ENCODE measurements at regions not wholly inside any gene's neighbourhood (a gene's known extent, or its start where the extent isn't known, plus 50 kb on each side); places are given as distances from the start of the nearest gene placed in this dataset.

GRCh38 chr3:94961423-94962100 lies 898.7 kb downstream of the NSUN3 start:
- Histone ChIP-seq H3K27ac (ENCODE audit: low read depth in 2 of 2, low read length in 2 of 2) (no peak overlapping the region), H3K4me1 (ENCODE audit: control insufficient read depth in 2 of 2, insufficient read depth in 2 of 2, low read length in 2 of 2) (no peaks in the 10 kb centered on the region), H3K4me3 (ENCODE audit: low read length in 2 of 2) (no peak overlapping the region), H3K27me3 (ENCODE audit: control insufficient read depth in 2 of 2, insufficient read depth in 2 of 2, low read length in 2 of 2) (no peaks in the 10 kb centered on the region), H3K9me3 (ENCODE audit: control insufficient read depth in 2 of 2, low read length in 2 of 2) (no peaks in the 10 kb centered on the region), H3K9ac (ENCODE audit: low read depth in 1 of 2, low read length in 2 of 2) (no peak overlapping the region), H3K36me3 (ENCODE audit: control insufficient read depth in 2 of 2, insufficient read depth in 2 of 2, low read length in 2 of 2) (no peaks in the 10 kb centered on the region)

GRCh38 chr3:94965867-94966475 lies 903.1 kb downstream of the NSUN3 start:
- H3K27ac ChIP-seq (ENCODE audit: low read depth in 2 of 2, low read length in 2 of 2), result no peak overlapping the region
- no peaks in the 10 kb centered on the region for H3K36me3 ChIP-seq (ENCODE audit: control insufficient read depth in 2 of 2, insufficient read depth in 2 of 2, low read length in 2 of 2)
- H3K4me3 ChIP-seq (ENCODE audit: low read length in 2 of 2), result no peak overlapping the region
- H3K9ac ChIP-seq (ENCODE audit: low read depth in 1 of 2, low read length in 2 of 2), result no peak overlapping the region
- H3K9me3 ChIP-seq (ENCODE audit: control insufficient read depth in 2 of 2, low read length in 2 of 2), result no peaks in the 10 kb centered on the region
- no peaks in the 10 kb centered on the region for H3K27me3 ChIP-seq (ENCODE audit: control insufficient read depth in 2 of 2, insufficient read depth in 2 of 2, low read length in 2 of 2)
- no peaks in the 10 kb centered on the region for H3K4me1 ChIP-seq (ENCODE audit: control insufficient read depth in 2 of 2, insufficient read depth in 2 of 2, low read length in 2 of 2)

DNA sequence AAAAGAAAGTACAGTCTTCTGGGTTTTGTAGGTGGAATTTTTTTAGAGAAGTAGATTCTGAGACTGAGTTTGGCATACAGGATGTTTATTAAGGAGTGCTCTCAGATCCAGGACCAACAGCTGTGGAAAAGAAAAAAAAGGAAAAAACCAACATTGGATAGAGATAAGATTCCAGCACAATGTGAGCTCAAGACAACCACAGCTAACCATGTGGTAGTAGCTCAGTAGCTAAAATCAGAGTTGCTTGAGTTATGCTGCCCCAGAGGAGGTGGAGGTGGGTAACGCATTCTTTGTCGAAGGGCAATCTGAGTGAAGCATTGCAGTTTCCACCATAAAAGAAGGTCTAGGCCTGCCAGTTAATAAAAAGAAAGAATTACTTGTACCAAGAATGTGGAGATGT lies 904.3 kb downstream of the NSUN3 start:
- no peak overlapping the region for H3K9ac ChIP-seq (ENCODE audit: low read depth in 1 of 2, low read length in 2 of 2)
- no peaks in the 10 kb centered on the region for H3K9me3 ChIP-seq (ENCODE audit: control insufficient read depth in 2 of 2, low read length in 2 of 2)
- H3K27me3 ChIP-seq (ENCODE audit: control insufficient read depth in 2 of 2, insufficient read depth in 2 of 2, low read length in 2 of 2), result no peaks in the 10 kb centered on the region
- no peak overlapping the region for H3K4me3 ChIP-seq (ENCODE audit: low read length in 2 of 2)
- H3K36me3 ChIP-seq (ENCODE audit: control insufficient read depth in 2 of 2, insufficient read depth in 2 of 2, low read length in 2 of 2), result no peaks in the 10 kb centered on the region
- H3K27ac ChIP-seq (ENCODE audit: low read depth in 2 of 2, low read length in 2 of 2), result no peak overlapping the region
- no peaks in the 10 kb centered on the region for H3K4me1 ChIP-seq (ENCODE audit: control insufficient read depth in 2 of 2, insufficient read depth in 2 of 2, low read length in 2 of 2)

DNA sequence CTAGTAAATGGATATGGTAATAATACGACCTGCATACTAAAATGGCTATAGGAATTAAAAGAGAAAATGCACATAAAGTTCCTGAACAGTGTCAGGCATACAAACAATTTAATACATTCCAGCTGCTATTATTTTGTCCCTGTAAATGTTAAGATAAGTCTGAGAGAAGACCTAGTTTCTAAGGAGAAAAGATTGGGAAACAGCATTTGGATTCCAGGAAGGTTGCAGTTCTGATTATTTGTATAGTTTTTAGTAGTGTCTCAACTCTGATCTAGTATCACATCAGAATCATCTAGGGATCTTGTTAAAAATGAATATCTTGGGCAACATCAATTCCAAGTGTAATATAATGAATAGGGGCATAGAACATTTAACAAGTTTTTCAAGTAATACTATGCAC lies 905.7 kb downstream of the NSUN3 start:
- no peaks in the 10 kb centered on the region for H3K4me1 ChIP-seq (ENCODE audit: control insufficient read depth in 2 of 2, insufficient read depth in 2 of 2, low read length in 2 of 2)
- no peak overlapping the region for H3K9ac ChIP-seq (ENCODE audit: low read depth in 1 of 2, low read length in 2 of 2)
- no peaks in the 10 kb centered on the region for H3K27me3 ChIP-seq (ENCODE audit: control insufficient read depth in 2 of 2, insufficient read depth in 2 of 2, low read length in 2 of 2)
- H3K9me3 ChIP-seq (ENCODE audit: control insufficient read depth in 2 of 2, low read length in 2 of 2), result no peaks in the 10 kb centered on the region
- no peaks in the 10 kb centered on the region for H3K36me3 ChIP-seq (ENCODE audit: control insufficient read depth in 2 of 2, insufficient read depth in 2 of 2, low read length in 2 of 2)
- no peak overlapping the region for H3K27ac ChIP-seq (ENCODE audit: low read depth in 2 of 2, low read length in 2 of 2)
- H3K4me3 ChIP-seq (ENCODE audit: low read length in 2 of 2), result no peak overlapping the region

- Histone ChIP-seq H3K9me3 (ENCODE audit: control insufficient read depth in 2 of 2, low read length in 2 of 2) (no peaks in the 10 kb centered on the region), H3K4me1 (ENCODE audit: control insufficient read depth in 2 of 2, insufficient read depth in 2 of 2, low read length in 2 of 2) (no peaks in the 10 kb centered on the region), H3K4me3 (ENCODE audit: low read length in 2 of 2) (no peak overlapping the region), H3K9ac (ENCODE audit: low read depth in 1 of 2, low read length in 2 of 2) (no peak overlapping the region), H3K27ac (ENCODE audit: low read depth in 2 of 2, low read length in 2 of 2) (no peak overlapping the region), H3K36me3 (ENCODE audit: control insufficient read depth in 2 of 2, insufficient read depth in 2 of 2, low read length in 2 of 2) (no peaks in the 10 kb centered on the region), H3K27me3 (ENCODE audit: control insufficient read depth in 2 of 2, insufficient read depth in 2 of 2, low read length in 2 of 2) (no peaks in the 10 kb centered on the region)
These were observed 909.2 kb downstream of the NSUN3 start for GRCh38 chr3:94972066-94972465.

GRCh38 chr3:94978084-94978483 lies 915.2 kb downstream of the NSUN3 start:
- Histone ChIP-seq H3K4me1 (ENCODE audit: control insufficient read depth in 2 of 2, insufficient read depth in 2 of 2, low read length in 2 of 2) (no peaks in the 10 kb centered on the region), H3K27ac (ENCODE audit: low read depth in 2 of 2, low read length in 2 of 2) (no peak overlapping the region), H3K4me3 (ENCODE audit: low read length in 2 of 2) (no peak overlapping the region), H3K27me3 (ENCODE audit: control insufficient read depth in 2 of 2, insufficient read depth in 2 of 2, low read length in 2 of 2) (no peaks in the 10 kb centered on the region), H3K9me3 (ENCODE audit: control insufficient read depth in 2 of 2, low read length in 2 of 2) (no peaks in the 10 kb centered on the region), H3K36me3 (ENCODE audit: control insufficient read depth in 2 of 2, insufficient read depth in 2 of 2, low read length in 2 of 2) (no peaks in the 10 kb centered on the region), H3K9ac (ENCODE audit: low read depth in 1 of 2, low read length in 2 of 2) (no peak overlapping the region)

DNA sequence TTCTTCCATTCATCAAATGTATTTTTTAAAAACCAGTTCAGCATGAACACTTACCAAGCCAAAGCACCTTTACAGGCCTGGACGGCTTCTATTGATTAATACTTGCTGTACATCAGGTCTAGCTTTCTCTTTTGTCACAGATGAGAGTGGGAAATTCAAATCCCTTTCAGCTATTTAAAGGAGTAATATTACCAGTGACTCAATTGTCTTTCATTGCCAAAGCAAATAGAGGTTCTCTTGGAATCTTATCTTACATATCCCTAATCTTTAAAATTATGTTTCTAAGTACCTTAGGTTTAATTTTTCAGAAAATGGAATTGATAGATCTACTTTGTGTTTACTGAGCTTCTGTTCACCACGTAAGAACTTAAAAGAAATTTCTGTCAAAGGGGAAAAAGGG lies 922.9 kb downstream of the NSUN3 start:
- Histone ChIP-seq H3K27me3 (ENCODE audit: control insufficient read depth in 2 of 2, insufficient read depth in 2 of 2, low read length in 2 of 2) (no peaks in the 10 kb centered on the region), H3K27ac (ENCODE audit: low read depth in 2 of 2, low read length in 2 of 2) (no peak overlapping the region), H3K36me3 (ENCODE audit: control insufficient read depth in 2 of 2, insufficient read depth in 2 of 2, low read length in 2 of 2) (no peaks in the 10 kb centered on the region), H3K4me1 (ENCODE audit: control insufficient read depth in 2 of 2, insufficient read depth in 2 of 2, low read length in 2 of 2) (no peaks in the 10 kb centered on the region), H3K9ac (ENCODE audit: low read depth in 1 of 2, low read length in 2 of 2) (no peak overlapping the region), H3K4me3 (ENCODE audit: low read length in 2 of 2) (no peak overlapping the region), H3K9me3 (ENCODE audit: control insufficient read depth in 2 of 2, low read length in 2 of 2) (no peaks in the 10 kb centered on the region)

- Histone ChIP-seq H3K4me3 (ENCODE audit: low read length in 2 of 2) (no peak overlapping the region), H3K27ac (ENCODE audit: low read depth in 2 of 2, low read length in 2 of 2) (no peak overlapping the region), H3K9ac (ENCODE audit: low read depth in 1 of 2, low read length in 2 of 2) (no peak overlapping the region), H3K9me3 (ENCODE audit: control insufficient read depth in 2 of 2, low read length in 2 of 2) (no peaks in the 10 kb centered on the region), H3K36me3 (ENCODE audit: control insufficient read depth in 2 of 2, insufficient read depth in 2 of 2, low read length in 2 of 2) (no peaks in the 10 kb centered on the region), H3K4me1 (ENCODE audit: control insufficient read depth in 2 of 2, insufficient read depth in 2 of 2, low read length in 2 of 2) (no peaks in the 10 kb centered on the region), H3K27me3 (ENCODE audit: control insufficient read depth in 2 of 2, insufficient read depth in 2 of 2, low read length in 2 of 2) (no peaks in the 10 kb centered on the region)
These were observed 928.3 kb downstream of the NSUN3 start for GRCh38 chr3:94990952-94991705.

DNA sequence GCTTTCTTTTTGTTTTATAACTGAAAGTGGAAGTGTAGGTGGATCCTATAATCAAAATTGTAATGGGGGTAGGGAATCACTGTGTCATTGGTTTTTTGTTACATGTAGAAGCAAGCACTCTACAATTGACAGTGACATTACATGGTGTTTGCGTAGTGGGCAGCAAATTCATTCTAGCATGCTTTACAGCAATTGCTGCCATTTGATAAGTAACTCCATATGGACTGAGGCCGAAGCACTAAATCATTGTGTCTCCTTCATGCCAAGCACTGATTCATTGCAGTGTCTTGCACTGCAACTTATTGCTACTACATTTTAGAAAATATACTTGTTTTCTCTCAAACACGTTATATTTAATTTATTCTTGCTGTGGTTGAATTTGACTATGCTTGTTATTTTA lies 933.9 kb downstream of the NSUN3 start:
- no peaks in the 10 kb centered on the region for H3K4me1 ChIP-seq (ENCODE audit: control insufficient read depth in 2 of 2, insufficient read depth in 2 of 2, low read length in 2 of 2)
- H3K27ac ChIP-seq (ENCODE audit: low read depth in 2 of 2, low read length in 2 of 2), result no peak overlapping the region
- H3K9me3 ChIP-seq (ENCODE audit: control insufficient read depth in 2 of 2, low read length in 2 of 2), result no peaks in the 10 kb centered on the region
- no peak overlapping the region for H3K9ac ChIP-seq (ENCODE audit: low read depth in 1 of 2, low read length in 2 of 2)
- H3K36me3 ChIP-seq (ENCODE audit: control insufficient read depth in 2 of 2, insufficient read depth in 2 of 2, low read length in 2 of 2), result no peaks in the 10 kb centered on the region
- H3K27me3 ChIP-seq (ENCODE audit: control insufficient read depth in 2 of 2, insufficient read depth in 2 of 2, low read length in 2 of 2), result no peaks in the 10 kb centered on the region
- H3K4me3 ChIP-seq (ENCODE audit: low read length in 2 of 2), result no peak overlapping the region

DNA sequence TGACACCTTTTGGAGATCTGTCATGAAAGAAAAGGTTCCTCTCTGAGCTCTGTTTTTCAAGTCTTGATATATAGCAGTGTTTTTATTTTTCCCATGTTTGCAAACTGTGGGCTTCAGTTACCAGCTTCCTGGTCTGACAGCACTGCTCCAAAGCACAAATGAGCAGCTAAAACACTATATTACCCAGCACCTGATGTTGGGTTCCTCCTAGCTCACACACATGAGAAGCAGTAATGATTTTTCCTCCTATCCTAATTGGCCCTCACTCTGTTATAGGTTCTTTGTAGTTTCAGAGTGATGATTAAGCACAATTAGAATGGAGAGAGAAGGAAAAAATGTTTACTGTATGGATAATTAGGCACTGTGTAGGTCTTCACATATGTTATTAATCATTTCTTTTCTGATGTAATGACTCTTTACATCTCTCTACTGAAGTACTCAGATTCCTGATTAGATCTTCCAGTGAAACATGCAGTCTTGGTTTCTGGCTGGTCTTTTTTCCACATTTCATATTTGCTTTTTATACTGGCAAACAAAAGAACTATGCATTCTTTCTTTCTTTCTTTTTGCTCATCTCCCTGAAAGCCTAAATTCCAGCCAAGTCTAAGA lies 939.7 kb downstream of the NSUN3 start:
- no peaks in the 10 kb centered on the region for H3K36me3 ChIP-seq (ENCODE audit: control insufficient read depth in 2 of 2, insufficient read depth in 2 of 2, low read length in 2 of 2)
- H3K4me3 ChIP-seq (ENCODE audit: low read length in 2 of 2), result no peak overlapping the region
- H3K4me1 ChIP-seq (ENCODE audit: control insufficient read depth in 2 of 2, insufficient read depth in 2 of 2, low read length in 2 of 2), result no peaks in the 10 kb centered on the region
- no peak overlapping the region for H3K27ac ChIP-seq (ENCODE audit: low read depth in 2 of 2, low read length in 2 of 2)
- no peaks in the 10 kb centered on the region for H3K9me3 ChIP-seq (ENCODE audit: control insufficient read depth in 2 of 2, low read length in 2 of 2)
- H3K9ac ChIP-seq (ENCODE audit: low read depth in 1 of 2, low read length in 2 of 2), result no peak overlapping the region
- no peaks in the 10 kb centered on the region for H3K27me3 ChIP-seq (ENCODE audit: control insufficient read depth in 2 of 2, insufficient read depth in 2 of 2, low read length in 2 of 2)
